ENCODE measurements at regions not wholly inside any gene's neighbourhood (a gene's known extent, or its start where the extent isn't known, plus 50 kb on each side); places are given as distances from the start of the nearest gene placed in this dataset.

DNA sequence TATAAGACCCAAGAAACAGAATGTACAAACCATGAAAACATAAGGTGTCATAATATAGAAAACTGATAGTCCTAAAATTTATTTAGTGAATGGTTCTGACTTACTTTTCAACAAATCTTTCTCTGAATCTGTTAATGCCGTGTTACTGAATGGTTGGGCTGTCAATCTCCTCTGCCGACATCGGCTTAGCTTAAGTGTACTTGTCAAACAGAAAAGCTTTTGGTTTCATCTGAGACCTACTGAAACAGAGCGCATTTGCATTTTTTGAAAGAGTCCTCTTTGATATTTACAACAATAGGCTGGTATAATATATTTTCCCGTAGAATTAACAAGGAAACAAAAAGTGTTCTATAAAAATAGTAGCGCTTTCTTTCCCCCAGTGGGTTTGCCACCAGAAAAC, 120.9 kb upstream of the ZNF804B start:
- TF ChIP-seq EZH2 (IDR thresholded peaks at IDR 0.05; ENCODE audit: insufficient read depth, poor library complexity, severe bottlenecking): no peak
- no peak for TF ChIP-seq EZH2phosphoT487 (IDR thresholded peaks at IDR 0.05; ENCODE audit: insufficient read depth, low read depth)

All from GM23248 (cell line).